ENCODE measurements at regions not wholly inside any gene's neighbourhood (a gene's known extent, or its start where the extent isn't known, plus 50 kb on each side); places are given as distances from the start of the nearest gene placed in this dataset.

- TF ChIP-seq, protein P1, sequence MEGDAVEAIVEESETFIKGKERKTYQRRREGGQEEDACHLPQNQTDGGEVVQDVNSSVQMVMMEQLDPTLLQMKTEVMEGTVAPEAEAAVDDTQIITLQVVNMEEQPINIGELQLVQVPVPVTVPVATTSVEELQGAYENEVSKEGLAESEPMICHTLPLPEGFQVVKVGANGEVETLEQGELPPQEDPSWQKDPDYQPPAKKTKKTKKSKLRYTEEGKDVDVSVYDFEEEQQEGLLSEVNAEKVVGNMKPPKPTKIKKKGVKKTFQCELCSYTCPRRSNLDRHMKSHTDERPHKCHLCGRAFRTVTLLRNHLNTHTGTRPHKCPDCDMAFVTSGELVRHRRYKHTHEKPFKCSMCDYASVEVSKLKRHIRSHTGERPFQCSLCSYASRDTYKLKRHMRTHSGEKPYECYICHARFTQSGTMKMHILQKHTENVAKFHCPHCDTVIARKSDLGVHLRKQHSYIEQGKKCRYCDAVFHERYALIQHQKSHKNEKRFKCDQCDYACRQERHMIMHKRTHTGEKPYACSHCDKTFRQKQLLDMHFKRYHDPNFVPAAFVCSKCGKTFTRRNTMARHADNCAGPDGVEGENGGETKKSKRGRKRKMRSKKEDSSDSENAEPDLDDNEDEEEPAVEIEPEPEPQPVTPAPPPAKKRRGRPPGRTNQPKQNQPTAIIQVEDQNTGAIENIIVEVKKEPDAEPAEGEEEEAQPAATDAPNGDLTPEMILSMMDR (conservative IDR thresholded peaks at IDR 0.05; ENCODE audit: low read depth, low read length), result no peak
- no peak overlapping the region for H3K4me2 ChIP-seq
- no peak overlapping the region for H3K9ac ChIP-seq
These were observed 68.6 kb upstream of the FBXL4 start for GRCh38 chr6:99016355-99016754.

GRCh38 chr6:99014061-99014460 is 66.3 kb upstream of the FBXL4 start:
- Histone ChIP-seq H3K9ac (no peak overlapping the region), H3K4me1 (ENCODE audit: low read depth, poor library complexity, severe bottlenecking) (peaks cover 12% of the 10 kb centered on the region), H3K36me3 (ENCODE audit: insufficient read depth) (no peaks in the 10 kb centered on the region), H3K4me2 (no peak overlapping the region), H3K4me3 (IDR thresholded peaks at IDR 0.05; ENCODE audit: insufficient read depth, low read depth, low read length) (no peak overlapping the region), H3K27ac (no peak overlapping the region), H4K20me1 (ENCODE audit: insufficient read depth) (no peaks in the 10 kb centered on the region), H3K27me3 (ENCODE audit: insufficient read depth, low read depth) (no peaks in the 10 kb centered on the region), H2AFZ (ENCODE audit: low read depth) (no peak overlapping the region), H3K79me2 (ENCODE audit: insufficient read depth, low read depth) (no peaks in the 10 kb centered on the region)
- TF ChIP-seq, protein P1 (conservative IDR thresholded peaks at IDR 0.05; ENCODE audit: low read depth, low read length), result no peak

More at GRCh38 chr6:99016355-99016754, 68.6 kb upstream of the FBXL4 start:
- Histone ChIP-seq H2AFZ (ENCODE audit: low read depth) (no peak overlapping the region), H3K4me3 (IDR thresholded peaks at IDR 0.05; ENCODE audit: insufficient read depth, low read depth, low read length) (no peak overlapping the region), H3K79me2 (ENCODE audit: insufficient read depth, low read depth) (no peaks in the 10 kb centered on the region), H4K20me1 (ENCODE audit: insufficient read depth) (no peaks in the 10 kb centered on the region), H3K27ac (no peak overlapping the region), H3K4me1 (ENCODE audit: low read depth, poor library complexity, severe bottlenecking) (peaks cover 12% of the 10 kb centered on the region), H3K36me3 (ENCODE audit: insufficient read depth) (no peaks in the 10 kb centered on the region), H3K27me3 (ENCODE audit: insufficient read depth, low read depth) (no peaks in the 10 kb centered on the region)

DNA sequence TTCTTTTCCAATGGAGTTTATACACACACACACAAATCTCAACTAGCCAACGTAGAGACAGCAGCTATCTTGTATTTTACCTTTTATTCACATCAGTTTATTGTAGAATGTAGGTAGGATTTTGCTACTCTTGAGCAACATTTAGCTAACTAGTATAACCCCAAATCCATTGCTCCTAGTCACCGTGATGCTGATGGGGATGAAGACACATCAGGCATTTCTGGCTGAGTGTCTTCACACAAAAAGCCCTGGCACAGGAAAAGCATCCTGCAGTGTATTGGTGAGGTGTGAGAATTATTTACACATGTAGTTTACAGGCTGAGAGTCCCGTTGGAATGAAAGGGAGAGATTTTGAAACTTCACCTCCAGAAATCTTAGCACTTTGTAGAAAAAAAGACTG is 65.9 kb upstream of the FBXL4 start:
- Histone ChIP-seq H3K36me3 (ENCODE audit: insufficient read depth) (no peaks in the 10 kb centered on the region), H2AFZ (ENCODE audit: low read depth) (no peak overlapping the region), H3K27me3 (ENCODE audit: insufficient read depth, low read depth) (no peaks in the 10 kb centered on the region), H3K79me2 (ENCODE audit: insufficient read depth, low read depth) (no peaks in the 10 kb centered on the region), H3K4me2 (no peak overlapping the region), H3K9ac (no peak overlapping the region), H4K20me1 (ENCODE audit: insufficient read depth) (no peaks in the 10 kb centered on the region), H3K4me1 (ENCODE audit: low read depth, poor library complexity, severe bottlenecking) (peaks cover 12% of the 10 kb centered on the region), H3K4me3 (IDR thresholded peaks at IDR 0.05; ENCODE audit: insufficient read depth, low read depth, low read length) (no peak overlapping the region), H3K27ac (no peak overlapping the region)
- TF ChIP-seq, protein P1 (conservative IDR thresholded peaks at IDR 0.05; ENCODE audit: low read depth, low read length), result no peak

GRCh38 chr6:99013145-99013544 is 65.4 kb upstream of the FBXL4 start:
- H3K4me2 ChIP-seq, result no peak overlapping the region
- TF ChIP-seq, protein P1 (conservative IDR thresholded peaks at IDR 0.05; ENCODE audit: low read depth, low read length), result no peak

More at GRCh38 chr6:99013145-99013544, 65.4 kb upstream of the FBXL4 start:
- no peaks in the 10 kb centered on the region for H3K27me3 ChIP-seq (ENCODE audit: insufficient read depth, low read depth)
- no peak overlapping the region for H3K27ac ChIP-seq
- H3K4me3 ChIP-seq (IDR thresholded peaks at IDR 0.05; ENCODE audit: insufficient read depth, low read depth, low read length), result no peak overlapping the region
- H3K79me2 ChIP-seq (ENCODE audit: insufficient read depth, low read depth), result no peaks in the 10 kb centered on the region
- H2AFZ ChIP-seq (ENCODE audit: low read depth), result no peak overlapping the region
- H3K4me1 ChIP-seq (ENCODE audit: low read depth, poor library complexity, severe bottlenecking), result peaks cover 12% of the 10 kb centered on the region
- no peak overlapping the region for H3K9ac ChIP-seq
- no peaks in the 10 kb centered on the region for H3K36me3 ChIP-seq (ENCODE audit: insufficient read depth)
- no peaks in the 10 kb centered on the region for H4K20me1 ChIP-seq (ENCODE audit: insufficient read depth)

Data from KMS-11 (cell line).